Kidney (tissue), 13 donors: ENCODE measurements at regions not wholly inside any gene's neighbourhood (a gene's known extent, or its start where the extent isn't known, plus 50 kb on each side); places are given as distances from the start of the nearest gene placed in this dataset.

ENCODE experiments used
- DNase-seq, 5 donors: peaks; one replicate each; pipeline ENCODE4 v3.0.0-alpha.2; 2013 to 2020
- FAIRE-seq: peaks from 2 replicates; lab custom pipeline; 2012; peaks lifted over from hg19 to GRCh38; lab: Jason Lieb, UNC
- H3K27ac ChIP-seq, 2 donors: one replicate each; pipeline ENCODE4 v1.7.0; 2013; ENCODE audit warnings: low read depth in 2 of 2, low read length in 2 of 2, inconsistent platforms in 1 of 2
- H3K27me3 ChIP-seq: one replicate; pipeline ENCODE4 v1.7.1; 2013; ENCODE audit warnings: low read length, inconsistent platforms; ENCODE audit not compliant: control insufficient read depth, insufficient read depth
- H3K36me3 ChIP-seq, 3 donors: one replicate each; pipeline versions ENCODE4 v1.7.0 to v1.7.1; 2013; ENCODE audit warnings: low read length in 3 of 3, control low read depth in 1 of 3, inconsistent platforms in 1 of 3; ENCODE audit not compliant: insufficient read depth in 3 of 3, control insufficient read depth in 2 of 3
- H3K4me1 ChIP-seq, 3 donors: one replicate each; pipeline versions ENCODE4 v1.7.0 to v1.7.1; 2013; ENCODE audit warnings: low read length in 3 of 3, inconsistent platforms in 1 of 3, low read depth in 1 of 3; ENCODE audit not compliant: control insufficient read depth in 2 of 3, insufficient read depth in 2 of 3
- H3K4me3 ChIP-seq, 3 donors: one replicate each; pipeline versions ENCODE4 v1.7.0 to v1.8.1; 2013; ENCODE audit warnings: low read length in 3 of 3, control low read depth in 1 of 3, inconsistent platforms in 1 of 3
- H3K9ac ChIP-seq, 3 donors: one replicate each; pipeline versions ENCODE4 v1.7.0 to v1.7.1; 2013; ENCODE audit warnings: low read length in 3 of 3, control low read depth in 1 of 3, inconsistent platforms in 1 of 3
- H3K9me3 ChIP-seq, 3 donors: one replicate each; pipeline versions ENCODE4 v1.7.0 to v1.7.1; 2013; ENCODE audit warnings: low read length in 3 of 3, control low read depth in 1 of 3, inconsistent platforms in 1 of 3; ENCODE audit not compliant: control insufficient read depth in 2 of 3, insufficient read depth in 1 of 3
- CTCF ChIP-seq: IDR thresholded peaks from 3 replicates; pipeline ENCODE4 v1.5.1; 2012; ENCODE audit warnings: mild to moderate bottlenecking, moderate library complexity, borderline replicate concordance; ENCODE audit not compliant: insufficient read depth; ENCODE audit errors: extremely low read depth
- intact Hi-C: fragments of 100-400 bp; cut with DNase I; formaldehyde crosslinking; loops from one replicate; pipeline ENCODE4 v1.11.1; 2022
- donor health status: control.
- donor health status: control.
- donor health status: control.
- donor health status: control.
- donor health status: control.
- donor health status: DM: yes; HTN: yes; CAD: no.
- donor health status: Normal renal cell carcinoma (clear cell type).

- no peak for TF ChIP-seq CTCF
- no peaks in the 10 kb centered on the region for H3K9me3 ChIP-seq
- H3K4me1 ChIP-seq, result no peaks in the 10 kb centered on the region
- no peak for DNase-seq
- H3K27me3 ChIP-seq, result no peaks in the 10 kb centered on the region
- H3K9ac ChIP-seq, result no peak overlapping the region
- H3K36me3 ChIP-seq, result no peaks in the 10 kb centered on the region
- no peak for FAIRE-seq
- H3K4me3 ChIP-seq, result no peak overlapping the region
- H3K27ac ChIP-seq, result no peak overlapping the region
- intact Hi-C loops, result no loop called here
These were observed 471.7 kb downstream of the EFNB2 start for GRCh38 chr13:106063591-106064313.

- no peaks in the 10 kb centered on the region for H3K27me3 ChIP-seq
- H3K4me1 ChIP-seq, result no peaks in the 10 kb centered on the region
- DNase-seq, result peak in 4 of 5 donors; percentile 50 to 73 (median 62)
- no peaks in the 10 kb centered on the region for H3K9me3 ChIP-seq
- H3K4me3 ChIP-seq, result no peak overlapping the region
- intact Hi-C loops, result no loop called here
- FAIRE-seq, result no peak
- no peak overlapping the region for H3K9ac ChIP-seq
- H3K27ac ChIP-seq, result no peak overlapping the region
- no peaks in the 10 kb centered on the region for H3K36me3 ChIP-seq
- no peak for TF ChIP-seq CTCF
These were observed 473.7 kb downstream of the EFNB2 start for GRCh38 chr13:106061781-106062180.

GRCh38 chr13:106056851-106057250 is 478.6 kb downstream of the EFNB2 start:
- Histone ChIP-seq H3K27ac (no peak overlapping the region), H3K9ac (no peak overlapping the region), H3K27me3 (no peaks in the 10 kb centered on the region), H3K36me3 (no peaks in the 10 kb centered on the region), H3K4me1 (no peaks in the 10 kb centered on the region), H3K4me3 (no peak overlapping the region), H3K9me3 (no peaks in the 10 kb centered on the region)
- no peak for TF ChIP-seq CTCF
- FAIRE-seq, result no peak
- DNase-seq, result no peak
- intact Hi-C loops, result no loop called here
